Naive thymus-derived CD8-positive, alpha-beta T cell (primary cell): ENCODE measurements at regions not wholly inside any gene's neighbourhood (a gene's known extent, or its start where the extent isn't known, plus 50 kb on each side); places are given as distances from the start of the nearest gene placed in this dataset.

ENCODE experiments used
- ATAC-seq, 2 donors: fragments of 150-1000 bp; cut with Tn5 transposase in 1 of 2; sonication (Bioruptor Pico), chemical (Tn5 transposase) in 1 of 2; 1 replicate in 1 of 2; 2 replicates in 1 of 2; pipeline ENCODE4 v1.10.0; 2021; ENCODE audit warnings: mild to moderate bottlenecking in 2 of 2, moderate library complexity in 2 of 2
- POLR2A ChIA-PET: fragments of 350-600 bp; sonication (Branson Sonifier 250); formaldehyde crosslinking; loops from one replicate; lab custom pipeline; 2021; ENCODE audit warnings: antibody characterized with exemption; lab: Charles Lee
- DNase-seq, 10 donors: peaks; one replicate each; pipeline versions ENCODE4 v3.0.0 to v3.0.0-alpha.2; 2020 to 2022
- H3K27ac Mint-ChIP-seq, 10 donors: one replicate each; pipeline ENCODE4 v1.8.0; 2020 to 2022; ENCODE audit warnings: mild to moderate bottlenecking in 10 of 10, mixed read lengths in 10 of 10, moderate library complexity in 4 of 10, inconsistent platforms in 1 of 10
- H3K27me3 Mint-ChIP-seq, 5 donors: one replicate each; pipeline ENCODE4 v1.8.0; 2021 to 2022; ENCODE audit warnings: mixed read lengths in 5 of 5
- H3K36me3 Mint-ChIP-seq, 3 donors: one replicate each; pipeline ENCODE4 v1.8.0; 2020 to 2022; ENCODE audit warnings: mixed read lengths in 3 of 3, mild to moderate bottlenecking in 2 of 3, inconsistent platforms in 1 of 3
- H3K4me1 Mint-ChIP-seq, 4 donors: one replicate each; pipeline ENCODE4 v1.8.0; 2021 to 2022; ENCODE audit warnings: mixed read lengths in 4 of 4
- H3K4me3 Mint-ChIP-seq, 10 donors: one replicate each; pipeline ENCODE4 v1.8.0; 2020 to 2022; ENCODE audit warnings: mild to moderate bottlenecking in 10 of 10, mixed read lengths in 10 of 10, moderate library complexity in 6 of 10, inconsistent platforms in 1 of 10
- H3K9me3 Mint-ChIP-seq, 9 donors: one replicate each; pipeline ENCODE4 v1.8.0; 2020 to 2022; ENCODE audit warnings: mixed read lengths in 9 of 9, mild to moderate bottlenecking in 3 of 9, inconsistent platforms in 1 of 9, moderate library complexity in 1 of 9

- no peak overlapping the region for H3K4me3 Mint-ChIP-seq
- peaks cover 0 to 8% (median 6%) of the 10 kb centered on the region in 5 donors for H3K27me3 Mint-ChIP-seq
- no peaks in the 10 kb centered on the region for H3K36me3 Mint-ChIP-seq
- H3K9me3 Mint-ChIP-seq: peaks cover 0 to 6% (median 0%) of the 10 kb centered on the region in 9 donors
- DNase-seq (no peak), ATAC-seq (no peak)
- no peaks in the 10 kb centered on the region for H3K4me1 Mint-ChIP-seq
- H3K27ac Mint-ChIP-seq: no peak overlapping the region
- POLR2A ChIA-PET: no interaction called here
Measured at GRCh38 chr10:121250995-121251764, 347.1 kb downstream of the FGFR2 start.

- H3K27ac Mint-ChIP-seq: no peak overlapping the region
- H3K9me3 Mint-ChIP-seq: peaks cover 0 to 6% (median 0%) of the 10 kb centered on the region in 9 donors
- H3K4me3 Mint-ChIP-seq: no peak overlapping the region
- DNase-seq: no peak
- peaks cover 0 to 8% (median 1%) of the 10 kb centered on the region in 5 donors for H3K27me3 Mint-ChIP-seq
- no peak for ATAC-seq
- H3K36me3 Mint-ChIP-seq: no peaks in the 10 kb centered on the region
- POLR2A ChIA-PET: no interaction called here
- H3K4me1 Mint-ChIP-seq: no peaks in the 10 kb centered on the region
Measured at GRCh38 chr10:121252756-121253155, 345.5 kb downstream of the FGFR2 start.

GRCh38 chr10:121260377-121260776 is 337.9 kb downstream of the FGFR2 start:
- Mint-ChIP-seq H3K4me3 (no peak overlapping the region), H3K27ac (no peak overlapping the region), H3K36me3 (no peaks in the 10 kb centered on the region), H3K27me3 (no peaks in the 10 kb centered on the region), H3K4me1 (no peaks in the 10 kb centered on the region), H3K9me3 (peaks cover 0 to 3% (median 0%) of the 10 kb centered on the region in 9 donors)
- ATAC-seq: no peak
- POLR2A ChIA-PET: no interaction called here
- DNase-seq: no peak

- ATAC-seq (no peak), DNase-seq (no peak)
- Mint-ChIP-seq H3K9me3 (peaks cover 0 to 3% (median 0%) of the 10 kb centered on the region in 9 donors), H3K27me3 (no peaks in the 10 kb centered on the region), H3K36me3 (no peaks in the 10 kb centered on the region), H3K27ac (no peak overlapping the region), H3K4me3 (no peak overlapping the region), H3K4me1 (no peaks in the 10 kb centered on the region)
- POLR2A ChIA-PET: no interaction called here
Measured at GRCh38 chr10:121261665-121262064, 336.6 kb downstream of the FGFR2 start.

GRCh38 chr10:121262774-121263430 is 335.3 kb downstream of the FGFR2 start:
- H3K4me1 Mint-ChIP-seq: no peaks in the 10 kb centered on the region
- H3K27me3 Mint-ChIP-seq: peaks cover 0 to 7% (median 0%) of the 10 kb centered on the region in 5 donors
- DNase-seq (no peak), ATAC-seq (no peak)
- H3K36me3 Mint-ChIP-seq: no peaks in the 10 kb centered on the region
- POLR2A ChIA-PET: no interaction called here
- no peak overlapping the region for H3K27ac Mint-ChIP-seq
- no peak overlapping the region for H3K4me3 Mint-ChIP-seq
- H3K9me3 Mint-ChIP-seq: peaks cover 0 to 7% (median 1%) of the 10 kb centered on the region in 9 donors

- H3K4me1 Mint-ChIP-seq: no peaks in the 10 kb centered on the region
- DNase-seq (no peak), ATAC-seq (no peak)
- H3K27me3 Mint-ChIP-seq: peaks cover 0 to 11% (median 0%) of the 10 kb centered on the region in 5 donors
- H3K9me3 Mint-ChIP-seq: peaks cover 0 to 10% (median 2%) of the 10 kb centered on the region in 9 donors
- no peak overlapping the region for H3K4me3 Mint-ChIP-seq
- no peaks in the 10 kb centered on the region for H3K36me3 Mint-ChIP-seq
- POLR2A ChIA-PET: no interaction called here
- H3K27ac Mint-ChIP-seq: no peak overlapping the region
Measured at GRCh38 chr10:121263431-121263783, 334.8 kb downstream of the FGFR2 start.

GRCh38 chr10:121265360-121266123 is 332.7 kb downstream of the FGFR2 start:
- no peaks in the 10 kb centered on the region for H3K4me1 Mint-ChIP-seq
- H3K27me3 Mint-ChIP-seq: peaks cover 0 to 11% (median 0%) of the 10 kb centered on the region in 5 donors
- DNase-seq (no peak), ATAC-seq (no peak)
- no peak overlapping the region for H3K27ac Mint-ChIP-seq
- POLR2A ChIA-PET: no interaction called here
- H3K36me3 Mint-ChIP-seq: no peaks in the 10 kb centered on the region
- no peak overlapping the region for H3K4me3 Mint-ChIP-seq
- H3K9me3 Mint-ChIP-seq: peaks cover 0 to 17% (median 0%) of the 10 kb centered on the region in 9 donors

GRCh38 chr10:121266370-121266769 is 331.9 kb downstream of the FGFR2 start:
- ATAC-seq (no peak), DNase-seq (no peak)
- Mint-ChIP-seq H3K36me3 (no peaks in the 10 kb centered on the region), H3K27me3 (peaks cover 0 to 11% (median 0%) of the 10 kb centered on the region in 5 donors), H3K9me3 (peaks cover 0 to 21% (median 2%) of the 10 kb centered on the region in 9 donors), H3K4me1 (no peaks in the 10 kb centered on the region), H3K27ac (no peak overlapping the region), H3K4me3 (no peak overlapping the region)
- POLR2A ChIA-PET: no interaction called here

GRCh38 chr10:121267236-121268003 is 330.8 kb downstream of the FGFR2 start:
- ATAC-seq: no peak
- Mint-ChIP-seq H3K4me1 (no peaks in the 10 kb centered on the region), H3K4me3 (no peak overlapping the region), H3K36me3 (no peaks in the 10 kb centered on the region), H3K27ac (no peak overlapping the region), H3K9me3 (peaks cover 0 to 21% (median 2%) of the 10 kb centered on the region in 9 donors), H3K27me3 (peaks cover 0 to 11% (median 0%) of the 10 kb centered on the region in 5 donors)
- POLR2A ChIA-PET: no interaction called here
- DNase-seq: no peak

- Mint-ChIP-seq H3K9me3 (peaks cover 0 to 21% (median 2%) of the 10 kb centered on the region in 9 donors), H3K4me3 (no peak overlapping the region), H3K27ac (no peak overlapping the region), H3K36me3 (no peaks in the 10 kb centered on the region), H3K27me3 (peaks cover 0 to 11% (median 0%) of the 10 kb centered on the region in 5 donors), H3K4me1 (no peaks in the 10 kb centered on the region)
- DNase-seq (no peak), ATAC-seq (no peak)
- POLR2A ChIA-PET: no interaction called here
Measured at GRCh38 chr10:121268363-121268762, 329.9 kb downstream of the FGFR2 start.

- POLR2A ChIA-PET: no interaction called here
Measured at GRCh38 chr10:121268863-121269432, 329.3 kb downstream of the FGFR2 start.

GRCh38 chr10:121270906-121271305 is 327.3 kb downstream of the FGFR2 start:
- Mint-ChIP-seq H3K27ac (no peak overlapping the region), H3K36me3 (no peaks in the 10 kb centered on the region), H3K27me3 (peaks cover 0 to 11% (median 0%) of the 10 kb centered on the region in 5 donors), H3K4me3 (no peak overlapping the region), H3K9me3 (peaks cover 0 to 21% (median 2%) of the 10 kb centered on the region in 9 donors), H3K4me1 (no peaks in the 10 kb centered on the region)
- POLR2A ChIA-PET: no interaction called here
- DNase-seq (no peak), ATAC-seq (no peak)

More at GRCh38 chr10:121268863-121269432, 329.3 kb downstream of the FGFR2 start:
- H3K27me3 Mint-ChIP-seq: peaks cover 0 to 11% (median 0%) of the 10 kb centered on the region in 5 donors
- DNase-seq: no peak
- no peaks in the 10 kb centered on the region for H3K4me1 Mint-ChIP-seq
- H3K36me3 Mint-ChIP-seq: no peaks in the 10 kb centered on the region
- no peak for ATAC-seq
- peaks cover 0 to 21% (median 2%) of the 10 kb centered on the region in 9 donors for H3K9me3 Mint-ChIP-seq
- no peak overlapping the region for H3K27ac Mint-ChIP-seq
- H3K4me3 Mint-ChIP-seq: no peak overlapping the region
